GM12878 (cell line): ENCODE measurements at regions not wholly inside any gene's neighbourhood (a gene's known extent, or its start where the extent isn't known, plus 50 kb on each side); places are given as distances from the start of the nearest gene placed in this dataset.

ENCODE experiments used
- ATAC-seq: fragments of 200-7000 bp; cut with Tn5 transposase; 3 replicates; pipeline ENCODE4 v1.9.1; 2020; ENCODE audit warnings: mild to moderate bottlenecking, moderate library complexity
- BruUV-seq: library from RNA; stranded (reverse); fragments of 400-500 nt; replicated peaks from 2 replicates; lab custom pipeline; 2021; lab: Mats Ljungman, UMichigan
- CTCF ChIA-PET: fragments of 300-600 bp; sonication (Branson Sonifier 250); formaldehyde crosslinking; extraction: SDS; loops from one replicate; lab custom pipeline; 2021; ENCODE audit warnings: inconsistent platforms; lab: Yijun Ruan, JAX
- POLR2A ChIA-PET: fragments of 350-600 bp; formaldehyde crosslinking; extraction: SDS; loops from one replicate; lab custom pipeline; 2021; ENCODE audit warnings: inconsistent platforms; lab: Charles Lee
- RAD21 ChIA-PET: fragments of 300-600 bp; sonication (Branson Sonifier 250); formaldehyde crosslinking; loops from one replicate; lab custom pipeline; 2023; ENCODE audit warnings: antibody characterized with exemption; ENCODE audit not compliant: unreplicated experiment; lab: Charles Lee
- SMC1A ChIA-PET: fragments of 300-600 bp; sonication (Branson Sonifier 250); formaldehyde crosslinking; loops from one replicate; lab custom pipeline; 2023; ENCODE audit not compliant: unreplicated experiment, uncharacterized antibody; lab: Charles Lee
- DNase-seq: peaks from one replicate; pipeline ENCODE4 v3.0.0-alpha.2; 2011; ENCODE audit warnings: low read depth, low spot score
- FAIRE-seq: peaks from 3 replicates; lab custom pipeline; 2011; peaks lifted over from hg19 to GRCh38; lab: Jason Lieb, UNC
- H2AFZ ChIP-seq: 2 replicates; pipeline ENCODE4 v1.6.0; 2011; ENCODE audit warnings: low read depth, low read length, control low read depth; ENCODE audit not compliant: control insufficient read depth
- H3K27ac ChIP-seq: 2 replicates; pipeline ENCODE4 v1.5.1; 2011; ENCODE audit warnings: control low read depth; ENCODE audit not compliant: control insufficient read depth, insufficient read depth
- H3K27me3 ChIP-seq, 2 experiments: replicated peaks in 1 of 2; 2 replicates each; pipeline versions ENCODE4 v1.6.0 to v1.6.1; 2011; ENCODE audit warnings: low read length in 1 of 2; ENCODE audit not compliant: control insufficient read depth in 2 of 2, insufficient read depth in 2 of 2
- H3K36me3 ChIP-seq, 2 experiments: 2 replicates each; pipeline ENCODE4 v1.5.1; 2011; ENCODE audit warnings: low read length in 1 of 2; ENCODE audit not compliant: control insufficient read depth in 2 of 2, insufficient read depth in 2 of 2
- H3K4me1 ChIP-seq: 2 replicates; pipeline ENCODE4 v1.6.1; 2011; ENCODE audit warnings: mild to moderate bottlenecking, low read length, moderate library complexity, mixed read lengths; ENCODE audit not compliant: control insufficient read depth, insufficient read depth
- H3K4me2 ChIP-seq: 2 replicates; pipeline ENCODE4 v1.6.0; 2011; ENCODE audit warnings: control low read depth; ENCODE audit not compliant: control insufficient read depth, insufficient read depth
- H3K4me3 ChIP-seq: fragments of 200-600 bp; sonication (generic); 2 replicates; pipeline ENCODE4 v1.5.1; 2016
- H3K79me2 ChIP-seq: 2 replicates; pipeline ENCODE4 v1.6.0; 2011; ENCODE audit warnings: low read length; ENCODE audit not compliant: control insufficient read depth, insufficient read depth
- H3K9ac ChIP-seq: 2 replicates; pipeline ENCODE4 v1.8.0; 2011; ENCODE audit warnings: low read length, control low read depth, mixed read lengths; ENCODE audit not compliant: control insufficient read depth, insufficient read depth
- H3K9me3 ChIP-seq: replicated peaks from 3 replicates; pipeline ENCODE4 v1.5.1; 2011; ENCODE audit warnings: mild to moderate bottlenecking, low read length; ENCODE audit not compliant: control insufficient read depth, insufficient read depth
- H4K20me1 ChIP-seq: 2 replicates; pipeline ENCODE4 v1.6.0; 2011; ENCODE audit not compliant: control insufficient read depth, insufficient read depth
- ASH2L ChIP-seq: fragments of 300-600, 200-600 bp; sonication (generic); IDR thresholded peaks from 2 replicates; pipeline ENCODE4 v1.6.1; 2017; ENCODE audit warnings: low read depth, mild to moderate bottlenecking, borderline replicate concordance
- CEBPB ChIP-seq, 2 experiments: fragments of 150-350 bp in 1 of 2; IDR thresholded peaks; 2 replicates each; pipeline ENCODE4 v1.6.1; 2012 to 2014; ENCODE audit warnings: low read depth in 2 of 2, low read length in 2 of 2, borderline replicate concordance in 1 of 2, inconsistent platforms in 1 of 2
- EGR1 ChIP-seq, 2 experiments: IDR thresholded peaks; 1 replicate in 1 of 2; 2 replicates in 1 of 2; pipeline ENCODE4 v1.6.1; 2011 to 2012; ENCODE audit warnings: low read depth in 2 of 2, low read length in 2 of 2, borderline replicate concordance in 1 of 2, mild to moderate bottlenecking in 1 of 2, moderate library complexity in 1 of 2
- EP300 ChIP-seq, 2 experiments: fragments of 150-350 bp in 1 of 2; IDR thresholded peaks; 2 replicates each; pipeline ENCODE4 v1.6.1; 2011 to 2012; ENCODE audit warnings: low read depth in 2 of 2, low read length in 2 of 2, borderline replicate concordance in 1 of 2, improper control_type of control experiment in 1 of 2, inconsistent platforms in 1 of 2; ENCODE audit not compliant: control insufficient read depth in 1 of 2
- HDGF ChIP-seq: fragments of 450-650 bp; IDR thresholded peaks from 2 replicates; pipeline ENCODE4 v1.6.1; 2016; ENCODE audit warnings: antibody characterized with exemption
- MEF2B ChIP-seq: fragments of 450-650 bp; IDR thresholded peaks from 2 replicates; pipeline ENCODE4 v1.6.1; 2018; ENCODE audit warnings: mild to moderate bottlenecking, moderate library complexity; ENCODE audit not compliant: partially characterized antibody, poor library complexity, severe bottlenecking
- SMAD5 ChIP-seq: IDR thresholded peaks from 2 replicates; pipeline ENCODE4 v1.6.1; 2016; ENCODE audit warnings: antibody characterized with exemption, low read depth
- YY1 ChIP-seq: IDR thresholded peaks from 2 replicates; pipeline ENCODE4 v1.6.1; 2011; ENCODE audit warnings: low read depth, mild to moderate bottlenecking, low read length
- WGBS: methylation state at CpG from one replicate; pipeline ENCODE4 v1.1.6; 2016; ENCODE audit warnings: low lambda C conversion rate; ENCODE audit not compliant: insufficient replicate concordance, insufficient coverage; ENCODE audit errors: missing lambda C conversion rate; 5-methylcytosine and 5-hydroxymethylcytosine counted together
- in situ Hi-C: fragments of 300-500 bp; cut with MboI; formaldehyde crosslinking; loops from 9 replicates; pipeline ENCODE4 v1.14.3; 2018; ENCODE audit warnings: mixed read lengths
- intact Hi-C: fragments of 100-400 bp; cut with micrococcal nuclease; formaldehyde crosslinking; loops from one replicate; pipeline ENCODE4 v1.14.2; 2022; ENCODE audit not compliant: unreplicated experiment

DNA sequence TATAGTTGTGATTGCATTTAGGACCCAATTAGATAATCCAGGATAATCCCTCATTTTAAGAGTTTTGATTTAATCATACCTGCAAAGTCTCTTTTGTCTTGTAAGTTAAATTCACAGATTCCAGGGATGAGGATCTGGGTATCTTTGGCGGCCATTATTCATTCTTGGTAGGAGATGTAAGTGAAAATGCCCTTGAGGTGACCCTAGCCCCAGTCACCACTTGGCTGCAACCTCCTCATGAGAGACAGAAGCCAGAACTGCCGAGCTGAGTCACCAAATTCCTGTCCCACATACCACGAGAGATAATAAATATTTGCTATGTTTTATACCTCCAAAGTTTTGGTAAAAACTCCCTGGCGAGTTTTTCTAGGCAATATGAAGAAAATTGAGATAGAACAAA is 389.4 kb downstream of the RFC3 start:
- POLR2A ChIA-PET = no interaction called here

DNA sequence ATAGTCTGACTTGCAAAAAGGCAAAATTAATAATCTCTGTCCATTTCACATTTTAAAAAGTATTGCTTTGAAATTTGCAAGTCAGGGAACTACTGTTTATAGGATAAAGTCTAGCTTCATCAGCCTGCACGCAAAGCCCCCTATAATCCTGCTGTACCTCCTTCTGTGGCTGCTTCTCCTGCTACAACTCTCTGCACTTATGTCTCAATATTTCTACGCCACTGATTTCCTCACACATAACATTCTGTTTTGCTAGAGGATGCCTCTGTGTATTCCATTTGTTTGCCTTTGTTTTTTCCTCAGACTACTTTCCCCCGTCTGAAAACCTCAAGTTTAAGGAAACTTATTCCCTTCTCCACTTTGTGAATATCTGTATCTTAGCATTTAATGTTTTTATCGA is 389.9 kb downstream of the RFC3 start:
- Histone ChIP-seq H2AFZ (no peak overlapping the region), H3K79me2 (no peaks in the 10 kb centered on the region), H3K27me3 (no peaks in the 10 kb centered on the region), H3K4me1 (no peaks in the 10 kb centered on the region), H3K36me3 (no peaks in the 10 kb centered on the region), H3K4me3 (no peak overlapping the region), H4K20me1 (no peaks in the 10 kb centered on the region), H3K9me3 (no peaks in the 10 kb centered on the region), H3K9ac (no peak overlapping the region), H3K4me2 (no peak overlapping the region), H3K27ac (no peak overlapping the region)
- DNase-seq (no peak), ATAC-seq (no peak), FAIRE-seq (no peak)
- ChIA-PET POLR2A (no interaction called here), SMC1A (no interaction called here), CTCF (no interaction called here), RAD21 (no interaction called here)
- no peak for TF ChIP-seq SMAD5
- in situ Hi-C loops = no loop called here
- WGBS = 31% methylated on average over 4 of the region's 4 CpGs
- BruUV-seq = no TSS peak
- intact Hi-C loops = no loop called here

More for the DNA sequence above, 389.4 kb downstream of the RFC3 start:
- Histone ChIP-seq H3K36me3 (no peaks in the 10 kb centered on the region), H3K27ac (no peak overlapping the region), H3K79me2 (no peaks in the 10 kb centered on the region), H2AFZ (no peak overlapping the region), H3K9ac (no peak overlapping the region), H4K20me1 (no peaks in the 10 kb centered on the region), H3K4me1 (no peaks in the 10 kb centered on the region), H3K4me2 (no peak overlapping the region), H3K9me3 (no peaks in the 10 kb centered on the region), H3K27me3 (no peaks in the 10 kb centered on the region), H3K4me3 (no peak overlapping the region)
- no peak for TF ChIP-seq CEBPB (IDR thresholded peaks at IDR 0.05; ENCODE audit: borderline replicate concordance in 1 of 2, low read depth in 2 of 2, low read length in 2 of 2)
- no peak for TF ChIP-seq MEF2B
- TF ChIP-seq EP300 (IDR thresholded peaks at IDR 0.05; ENCODE audit: borderline replicate concordance in 1 of 2, control insufficient read depth in 1 of 2, low read depth in 2 of 2, low read length in 2 of 2) = no peak
- no peak for TF ChIP-seq EGR1 (IDR thresholded peaks at IDR 0.05; ENCODE audit: borderline replicate concordance in 1 of 2, low read depth in 2 of 2, low read length in 2 of 2)
- TF ChIP-seq HDGF = no peak
- no peak for TF ChIP-seq YY1
- TF ChIP-seq ASH2L = no peak
- ChIA-PET CTCF (no interaction called here), RAD21 (no interaction called here), SMC1A (no interaction called here)
- 12% methylated on average over 4 of the region's 4 CpGs for WGBS
- FAIRE-seq (no peak), DNase-seq (no peak), ATAC-seq (no peak)
- BruUV-seq = no TSS peak
- in situ Hi-C loops (no loop called here), intact Hi-C loops (no loop called here)
